ENCODE measurements at regions not wholly inside any gene's neighbourhood (a gene's known extent, or its start where the extent isn't known, plus 50 kb on each side); places are given as distances from the start of the nearest gene placed in this dataset.

GRCh38 chr15:29959384-29960137 is 123.2 kb upstream of the GOLGA8J start:
- TF ChIP-seq CTCF (IDR thresholded peaks at IDR 0.05; ENCODE audit: control insufficient read depth, insufficient read depth, low read depth, low read length, missing control alignments): no peak
- no peak overlapping the region for H3K4me3 ChIP-seq (ENCODE audit: control insufficient read depth, low read depth, low read length)
- no peak for DNase-seq (ENCODE audit: low read depth)

- TF ChIP-seq CTCF (IDR thresholded peaks at IDR 0.05; ENCODE audit: control insufficient read depth, insufficient read depth, low read depth, low read length, missing control alignments): no peak
- DNase-seq (ENCODE audit: low read depth): no peak
These were observed 130.0 kb upstream of the TJP1 start for GRCh38 chr15:29952225-29952624.

GRCh38 chr15:29945943-29946596 is 123.8 kb upstream of the TJP1 start:
- H3K4me3 ChIP-seq (ENCODE audit: control insufficient read depth, low read depth, low read length): no peak overlapping the region
- TF ChIP-seq CTCF (IDR thresholded peaks at IDR 0.05; ENCODE audit: control insufficient read depth, insufficient read depth, low read depth, low read length, missing control alignments): no peak
- DNase-seq (ENCODE audit: low read depth): peak; percentile 67

More at GRCh38 chr15:29952225-29952624, 130.0 kb upstream of the TJP1 start:
- H3K4me3 ChIP-seq (ENCODE audit: control insufficient read depth, low read depth, low read length): no peak overlapping the region

GRCh38 chr15:29944925-29945324 is 122.7 kb upstream of the TJP1 start:
- no peak for TF ChIP-seq CTCF (IDR thresholded peaks at IDR 0.05; ENCODE audit: control insufficient read depth, insufficient read depth, low read depth, low read length, missing control alignments)
- DNase-seq (ENCODE audit: low read depth): no peak
- H3K4me3 ChIP-seq (ENCODE audit: control insufficient read depth, low read depth, low read length): no peak overlapping the region

GRCh38 chr15:29942548-29942947 is 120.3 kb upstream of the TJP1 start:
- no peak for TF ChIP-seq CTCF (IDR thresholded peaks at IDR 0.05; ENCODE audit: control insufficient read depth, insufficient read depth, low read depth, low read length, missing control alignments)
- no peak for DNase-seq (ENCODE audit: low read depth)
- H3K4me3 ChIP-seq (ENCODE audit: control insufficient read depth, low read depth, low read length): no peak overlapping the region

GRCh38 chr15:29942143-29942542 is 119.9 kb upstream of the TJP1 start:
- DNase-seq (ENCODE audit: low read depth): no peak
- TF ChIP-seq CTCF (IDR thresholded peaks at IDR 0.05; ENCODE audit: control insufficient read depth, insufficient read depth, low read depth, low read length, missing control alignments): peak; percentile 32
- no peak overlapping the region for H3K4me3 ChIP-seq (ENCODE audit: control insufficient read depth, low read depth, low read length)
